Ovary (tissue), 7 donors: ENCODE measurements at regions not wholly inside any gene's neighbourhood (a gene's known extent, or its start where the extent isn't known, plus 50 kb on each side); places are given as distances from the start of the nearest gene placed in this dataset.

Experiments
- DNase-seq, 5 donors: peaks; one replicate each; pipeline ENCODE4 v3.0.0-alpha.2; 2019 to 2020
- H3K27ac ChIP-seq, 2 donors: fragments of 200-600 bp; one replicate each; pipeline versions ENCODE4 v1.5.1 to v1.8.0; 2019 to 2022
- H3K27me3 ChIP-seq: fragments of 200-600 bp; one replicate; pipeline ENCODE4 v1.8.0; 2022
- H3K36me3 ChIP-seq: fragments of 200-600 bp; sonication (generic); one replicate; pipeline ENCODE4 v1.5.1; 2019
- H3K4me1 ChIP-seq: one replicate; pipeline ENCODE4 v1.8.1; 2013; ENCODE audit warnings: mild to moderate bottlenecking, moderate library complexity; ENCODE audit not compliant: insufficient read depth
- H3K4me3 ChIP-seq: fragments of 200-600 bp; sonication (generic); one replicate; pipeline ENCODE4 v1.5.1; 2017
- H3K9me3 ChIP-seq, 2 donors: fragments of 200-600 bp in 1 of 2; sonication (generic) in 1 of 2; one replicate each; pipeline versions ENCODE4 v1.5.1 to v1.8.1; 2013 to 2019; ENCODE audit warnings: mild to moderate bottlenecking in 1 of 2, moderate library complexity in 1 of 2
- EP300 ChIP-seq: sonication (generic); formaldehyde crosslinking; IDR thresholded peaks from one replicate; pipeline ENCODE4 v1.6.1; 2017; ENCODE audit warnings: antibody characterized with exemption
- POLR2A ChIP-seq: fragments of 450-650 bp; IDR thresholded peaks from one replicate; pipeline ENCODE4 v1.6.1; 2017; ENCODE audit warnings: antibody characterized with exemption, mild to moderate bottlenecking, moderate library complexity
- WGBS, 3 donors: extraction: QIAGEN DNeasy Blood & Tissue Kit in 1 of 3; methylation state at CpG; one replicate each; pipeline versions ENCODE4 v1.1.5 to v1.1.7; 2013 to 2017; 5-methylcytosine and 5-hydroxymethylcytosine counted together
- intact Hi-C, 4 donors: fragments of 100-400 bp; cut with DNase I; formaldehyde crosslinking; loops; one replicate each; pipeline versions ENCODE4 v1.11.0 to v1.15.1; 2022 to 2023
- TF ChIP-seq, protein P1 (sequence below), 3 donors: fragments of 450-650 bp in 2 of 3; fragments of 200-600 bp in 1 of 3; IDR thresholded peaks; one replicate each; pipeline versions ENCODE4 v1.5.1 to v1.8.0; 2016 to 2022; ENCODE audit warnings: antibody characterized with exemption in 3 of 3, mild to moderate bottlenecking in 1 of 3
- donor health status: DM: no; HTN: no; CAD: no; lungs with moderate emphysema.
- donor health status: DM: no; HTN: no; CAD: no.
- donor health status: Bipolar disorder and iron deficiency.
- donor health status: DM: no; HTN: no; CAD: no.
- donor health status: DM: yes; HTN: yes; CAD: no.

DNA sequence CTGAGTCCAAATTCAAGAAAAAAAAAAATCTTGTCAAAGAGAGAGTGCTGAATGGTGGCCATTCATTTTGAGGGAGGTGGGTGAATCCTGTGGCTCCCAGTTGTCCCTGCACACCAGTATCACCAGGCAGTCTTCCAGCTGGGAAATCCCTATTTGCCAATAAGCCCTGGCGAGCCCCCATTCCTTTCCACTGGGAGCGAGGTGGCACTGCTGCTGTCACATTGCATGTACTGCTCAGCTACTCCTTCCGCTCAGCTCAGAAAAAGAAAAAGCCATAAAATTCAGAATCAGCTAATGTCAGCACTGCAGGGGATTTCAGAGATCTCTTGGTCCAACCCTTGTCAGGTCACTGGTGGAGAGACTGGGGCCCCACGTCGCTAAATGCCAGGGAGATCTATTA, 298.5 kb downstream of the OMA1 start:
- TF ChIP-seq EP300 = no peak
- TF ChIP-seq POLR2A = no peak
- TF ChIP-seq, protein P1, sequence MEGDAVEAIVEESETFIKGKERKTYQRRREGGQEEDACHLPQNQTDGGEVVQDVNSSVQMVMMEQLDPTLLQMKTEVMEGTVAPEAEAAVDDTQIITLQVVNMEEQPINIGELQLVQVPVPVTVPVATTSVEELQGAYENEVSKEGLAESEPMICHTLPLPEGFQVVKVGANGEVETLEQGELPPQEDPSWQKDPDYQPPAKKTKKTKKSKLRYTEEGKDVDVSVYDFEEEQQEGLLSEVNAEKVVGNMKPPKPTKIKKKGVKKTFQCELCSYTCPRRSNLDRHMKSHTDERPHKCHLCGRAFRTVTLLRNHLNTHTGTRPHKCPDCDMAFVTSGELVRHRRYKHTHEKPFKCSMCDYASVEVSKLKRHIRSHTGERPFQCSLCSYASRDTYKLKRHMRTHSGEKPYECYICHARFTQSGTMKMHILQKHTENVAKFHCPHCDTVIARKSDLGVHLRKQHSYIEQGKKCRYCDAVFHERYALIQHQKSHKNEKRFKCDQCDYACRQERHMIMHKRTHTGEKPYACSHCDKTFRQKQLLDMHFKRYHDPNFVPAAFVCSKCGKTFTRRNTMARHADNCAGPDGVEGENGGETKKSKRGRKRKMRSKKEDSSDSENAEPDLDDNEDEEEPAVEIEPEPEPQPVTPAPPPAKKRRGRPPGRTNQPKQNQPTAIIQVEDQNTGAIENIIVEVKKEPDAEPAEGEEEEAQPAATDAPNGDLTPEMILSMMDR (IDR thresholded peaks at IDR 0.05) = no peak
- H3K27ac ChIP-seq = no peak overlapping the region
- 28 to 36% (median 32%) methylated on average over 5 of the region's 5 CpGs for WGBS, 3 donors
- H3K9me3 ChIP-seq = no peaks in the 10 kb centered on the region
- DNase-seq = no peak
- H3K27me3 ChIP-seq = no peaks in the 10 kb centered on the region
- no peak overlapping the region for H3K4me3 ChIP-seq
- H3K4me1 ChIP-seq = peaks cover 7% of the 10 kb centered on the region
- H3K36me3 ChIP-seq = no peaks in the 10 kb centered on the region
- intact Hi-C loops = no loop called here

DNA sequence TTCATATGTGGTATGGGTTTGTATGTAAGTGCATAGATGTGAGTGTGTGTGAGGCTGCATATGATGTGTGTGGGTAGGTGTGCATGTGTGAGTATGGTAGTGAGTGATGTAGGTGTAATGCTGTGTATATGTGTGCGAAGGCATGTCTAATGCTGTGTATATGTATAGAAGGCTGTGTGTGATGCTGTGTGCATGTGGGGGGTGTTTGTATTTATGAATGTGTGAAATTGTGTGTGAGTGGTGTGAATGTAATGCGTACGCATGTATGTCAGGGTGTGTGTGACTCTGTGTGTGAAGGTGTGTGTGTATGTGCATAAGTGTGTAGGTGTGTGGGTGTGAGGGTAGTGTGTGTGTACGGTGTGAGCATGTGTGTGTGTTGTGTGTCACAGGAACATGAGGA, 300.0 kb downstream of the OMA1 start:
- Histone ChIP-seq H3K36me3 (no peaks in the 10 kb centered on the region), H3K4me3 (no peak overlapping the region), H3K27ac (no peak overlapping the region), H3K4me1 (peaks cover 7% of the 10 kb centered on the region), H3K9me3 (no peaks in the 10 kb centered on the region), H3K27me3 (no peaks in the 10 kb centered on the region)
- 81 to 90% (median 87%) methylated on average over 4 of the region's 4 CpGs for WGBS, 3 donors
- no peak for DNase-seq
- no peak for TF ChIP-seq EP300
- TF ChIP-seq, protein P1 (IDR thresholded peaks at IDR 0.05) = no peak
- no peak for TF ChIP-seq POLR2A
- intact Hi-C loops = no loop called here

DNA sequence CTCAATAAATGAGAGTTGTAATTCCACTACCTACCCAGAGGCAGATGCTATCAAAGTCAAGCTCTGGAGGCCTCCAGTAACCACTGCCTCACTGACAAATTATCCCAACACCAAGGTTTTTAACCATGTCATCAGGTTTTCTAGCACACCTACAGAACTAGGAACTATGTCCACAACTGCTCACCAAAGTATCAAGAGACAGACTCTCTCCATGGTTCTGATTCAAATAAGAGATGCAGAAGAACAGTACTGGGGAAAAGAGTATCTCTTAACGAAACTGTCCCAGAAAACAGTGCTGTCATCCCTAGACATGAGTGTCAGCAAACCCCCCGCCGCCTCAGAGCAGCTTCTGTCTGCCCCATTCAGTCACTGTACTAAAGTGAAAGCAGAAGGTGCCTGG, 301.7 kb downstream of the OMA1 start:
- TF ChIP-seq EP300 = no peak
- TF ChIP-seq, protein P1 (IDR thresholded peaks at IDR 0.05) = no peak
- TF ChIP-seq POLR2A = no peak
- Histone ChIP-seq H3K36me3 (no peaks in the 10 kb centered on the region), H3K27ac (no peak overlapping the region), H3K27me3 (no peaks in the 10 kb centered on the region), H3K9me3 (no peaks in the 10 kb centered on the region), H3K4me3 (no peak overlapping the region), H3K4me1 (peaks cover 4% of the 10 kb centered on the region)
- no peak for DNase-seq
- WGBS, 3 donors = 73 to 80% (median 75%) methylated on average over 3 of the region's 3 CpGs
- intact Hi-C loops = no loop called here

DNA sequence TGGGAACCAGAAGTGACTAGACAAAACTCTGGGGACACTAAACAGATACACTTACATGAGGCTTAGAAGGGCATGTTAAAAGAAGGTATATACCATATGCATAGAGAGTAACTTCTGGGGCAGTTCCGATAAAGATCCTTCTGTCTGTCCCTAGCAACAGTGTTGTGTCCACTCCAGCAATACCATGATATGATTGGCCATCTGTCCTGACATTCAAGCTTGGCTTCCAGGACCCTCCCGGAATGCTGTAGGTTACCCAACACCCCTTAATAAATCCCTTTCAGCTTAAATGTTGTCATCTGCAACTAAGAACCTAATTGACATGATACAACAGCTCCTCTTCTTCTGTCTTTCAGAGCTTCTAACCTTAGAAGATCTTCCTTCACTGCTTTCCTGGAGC, 307.7 kb downstream of the OMA1 start:
- 36 to 41% (median 40%) methylated on average over 2 of the region's 2 CpGs for WGBS, 3 donors
- Histone ChIP-seq H3K4me1 (no peaks in the 10 kb centered on the region), H3K36me3 (no peaks in the 10 kb centered on the region), H3K4me3 (no peak overlapping the region), H3K9me3 (no peaks in the 10 kb centered on the region), H3K27ac (no peak overlapping the region), H3K27me3 (no peaks in the 10 kb centered on the region)
- DNase-seq = no peak
- TF ChIP-seq POLR2A (no peak), EP300 (no peak)
- TF ChIP-seq, protein P1 (IDR thresholded peaks at IDR 0.05) = no peak
- intact Hi-C loops = no loop called here

DNA sequence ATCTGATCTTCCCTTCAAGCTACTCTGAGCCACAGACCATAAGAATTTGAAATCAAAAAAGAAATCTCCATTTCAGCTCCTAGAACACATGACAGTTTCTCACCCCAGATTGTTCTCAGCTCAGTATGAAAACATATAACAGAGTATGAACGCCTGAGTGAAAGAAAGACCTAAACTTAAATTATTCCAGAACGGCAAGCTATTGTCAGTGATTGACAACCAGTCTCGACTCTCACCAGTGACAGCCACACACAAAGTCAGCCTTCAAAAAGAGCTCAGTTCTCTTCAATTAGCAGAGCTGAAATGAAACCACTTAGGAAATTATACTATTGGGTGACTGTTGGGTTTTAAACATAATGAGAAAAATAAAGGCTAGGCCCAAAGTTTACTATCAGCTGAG, 312.8 kb downstream of the OMA1 start:
- no peaks in the 10 kb centered on the region for H3K9me3 ChIP-seq
- H3K36me3 ChIP-seq = no peaks in the 10 kb centered on the region
- TF ChIP-seq, protein P1 (IDR thresholded peaks at IDR 0.05) = no peak
- TF ChIP-seq EP300 (no peak), POLR2A (no peak)
- no peaks in the 10 kb centered on the region for H3K27me3 ChIP-seq
- intact Hi-C loops = no loop called here
- no peak overlapping the region for H3K4me3 ChIP-seq
- H3K27ac ChIP-seq = no peak overlapping the region
- no peak for DNase-seq
- H3K4me1 ChIP-seq = no peaks in the 10 kb centered on the region
- 69 to 70% (median 70%) methylated on average over 3 of the region's 3 CpGs for WGBS, 3 donors
